Left ventricle myocardium superior (tissue), 1 donor: ENCODE measurements at regions not wholly inside any gene's neighbourhood (a gene's known extent, or its start where the extent isn't known, plus 50 kb on each side); places are given as distances from the start of the nearest gene placed in this dataset.
A peak's percentile ranks its signal among the peaks of the same experiment; 100 is the strongest.
"Not testable (repeated sequence)": the region's sequence is repeated elsewhere in the genome, so short reads cannot be mapped to it uniquely, and the experiment has no call there.

ENCODE experiments used
- ATAC-seq: fragments of 200-7000 bp; cut with Tn5 transposase; one replicate; pipeline ENCODE4 v1.9.1; 2020; ENCODE audit warnings: mild to moderate bottlenecking, moderate library complexity
- DNase-seq: peaks from one replicate; pipeline ENCODE4 v3.0.0-alpha.2; 2020
- intact Hi-C: fragments of 100-400 bp; cut with micrococcal nuclease; formaldehyde crosslinking; loops from one replicate; pipeline ENCODE4 v1.11.0; 2022
- donor health status: DM: no; HTN: yes; CAD: no; lungs with severe emphysema.

- DNase-seq (no peak), ATAC-seq (no peak)
- intact Hi-C loops, result no loop called here
Observed at GRCh38 chr1:90864681-90865080, 147.6 kb upstream of the BARHL2 start.

- ATAC-seq, result no peak
- no peak for DNase-seq
- intact Hi-C loops, result no loop called here
Observed at GRCh38 chr1:90862782-90863181, 145.7 kb upstream of the BARHL2 start.

DNA sequence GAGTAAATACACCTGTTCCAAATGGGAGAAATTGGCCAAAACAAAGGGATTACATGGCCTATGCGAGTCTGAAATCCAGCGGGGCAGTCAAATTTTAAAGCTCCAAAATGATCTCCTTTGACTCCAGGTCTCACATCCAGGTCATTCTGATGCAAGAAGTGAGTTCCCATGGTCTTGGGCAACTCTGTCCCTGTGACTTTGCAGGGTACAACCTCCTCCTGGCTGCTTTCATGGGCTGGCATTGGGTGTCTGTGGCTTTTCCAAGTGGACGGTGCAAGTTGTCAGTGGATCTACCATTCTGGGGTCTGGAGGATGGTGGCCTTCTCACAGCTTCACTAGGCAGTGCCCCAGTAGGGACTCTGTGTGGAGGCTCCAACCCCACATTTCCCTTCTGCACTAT is 144.3 kb upstream of the BARHL2 start:
- DNase-seq, ATAC-seq, intact Hi-C loops: not testable (repeated sequence)

- no peak for DNase-seq
- ATAC-seq, result no peak
- intact Hi-C loops, result no loop called here
Observed at GRCh38 chr1:90856463-90857007, 139.4 kb upstream of the BARHL2 start.

DNA sequence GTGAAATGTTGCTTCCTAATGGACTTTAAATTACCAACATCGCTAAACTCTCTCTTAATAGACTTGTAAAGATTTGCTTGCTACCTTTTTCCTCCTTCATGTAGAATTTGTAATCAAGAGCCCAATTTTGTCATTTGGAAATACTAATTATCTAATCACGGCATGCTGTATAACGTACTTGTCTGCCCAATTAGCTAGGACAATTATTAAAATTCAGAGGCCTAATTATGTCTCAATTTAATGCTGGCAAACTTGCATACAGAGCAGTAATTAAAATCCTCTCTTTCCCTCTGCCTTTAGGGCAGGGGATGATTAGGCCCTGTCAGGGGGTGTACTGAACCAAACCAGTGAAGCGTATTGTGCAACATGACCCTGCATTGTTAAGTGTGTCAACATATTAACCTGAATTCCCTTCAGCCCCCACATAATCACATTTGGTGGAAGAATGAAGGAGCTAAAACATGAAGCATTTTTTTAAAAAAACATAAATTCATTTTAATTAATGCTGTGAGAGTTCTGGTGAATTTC is 137.4 kb upstream of the BARHL2 start:
- no peak for DNase-seq
- intact Hi-C loops, result no loop called here
- no peak for ATAC-seq

- intact Hi-C loops, result no loop called here
- ATAC-seq (no peak), DNase-seq (no peak)
Observed at GRCh38 chr1:90851711-90852050, 134.6 kb upstream of the BARHL2 start.

GRCh38 chr1:90850898-90851710 is 134.0 kb upstream of the BARHL2 start:
- ATAC-seq (peak; percentile 99), DNase-seq (peak; percentile 92)
- intact Hi-C loops, result no loop called here

DNA sequence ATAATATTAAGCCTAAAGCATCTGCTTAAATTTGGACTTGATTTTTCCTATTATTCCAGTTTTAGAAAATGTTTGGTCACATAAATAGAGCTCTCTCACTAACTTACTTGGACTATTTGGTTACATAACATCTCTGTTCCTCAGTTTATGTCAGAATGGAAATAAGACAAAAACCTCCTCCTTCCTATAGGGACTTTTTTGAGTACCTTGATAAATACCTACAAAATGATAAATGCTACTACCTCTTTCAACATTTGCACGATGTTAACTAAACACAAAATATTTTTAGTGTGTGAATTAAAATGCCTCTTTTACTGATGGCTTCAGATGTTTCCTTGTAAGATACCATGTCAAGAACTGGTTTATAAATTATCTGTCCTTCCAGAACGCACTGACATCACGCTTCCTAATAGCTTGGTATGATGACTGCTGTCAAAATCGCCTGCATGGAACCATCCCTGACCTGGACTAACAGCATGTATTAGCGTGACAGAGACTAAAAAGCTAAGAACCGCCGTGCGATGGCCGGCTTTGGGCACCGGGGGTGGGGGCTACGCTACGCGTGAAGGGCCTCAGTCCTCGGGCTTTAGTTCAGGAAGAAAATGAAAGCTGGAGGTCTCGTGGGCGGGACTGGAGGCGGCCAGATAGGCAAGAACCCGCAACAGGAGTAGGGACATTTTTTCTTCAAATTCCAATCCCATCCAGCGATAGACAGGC is 133.2 kb upstream of the BARHL2 start:
- DNase-seq, result no peak
- intact Hi-C loops, result no loop called here
- peak; percentile 44 for ATAC-seq

- ATAC-seq (no peak), DNase-seq (no peak)
- intact Hi-C loops, result no loop called here
Observed at GRCh38 chr1:90841473-90841872, 124.4 kb upstream of the BARHL2 start.

- intact Hi-C loops, result no loop called here
- ATAC-seq (no peak), DNase-seq (no peak)
Observed at GRCh38 chr1:90840352-90840751, 123.2 kb upstream of the BARHL2 start.

DNA sequence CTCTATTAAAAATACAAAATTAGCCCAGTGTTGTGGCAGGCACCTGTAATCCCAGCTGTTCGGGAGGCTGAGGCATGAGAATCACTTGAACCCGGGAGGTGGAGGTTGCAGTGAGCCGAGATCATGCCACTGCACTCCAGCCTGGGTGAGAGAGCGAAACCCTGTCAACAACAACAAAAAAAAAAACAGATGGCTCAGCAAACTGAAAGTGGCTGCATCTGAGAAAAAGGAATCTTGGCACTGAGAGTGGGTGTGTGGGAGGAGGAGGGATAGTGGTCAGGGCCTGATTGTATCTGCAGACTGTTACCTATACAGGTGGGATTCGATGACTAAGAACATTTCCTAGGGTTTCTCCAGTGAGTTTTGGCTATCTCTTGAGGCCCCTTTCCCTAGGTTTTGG is 122.2 kb upstream of the BARHL2 start:
- ATAC-seq, result no peak
- no peak for DNase-seq
- intact Hi-C loops, result no loop called here

DNA sequence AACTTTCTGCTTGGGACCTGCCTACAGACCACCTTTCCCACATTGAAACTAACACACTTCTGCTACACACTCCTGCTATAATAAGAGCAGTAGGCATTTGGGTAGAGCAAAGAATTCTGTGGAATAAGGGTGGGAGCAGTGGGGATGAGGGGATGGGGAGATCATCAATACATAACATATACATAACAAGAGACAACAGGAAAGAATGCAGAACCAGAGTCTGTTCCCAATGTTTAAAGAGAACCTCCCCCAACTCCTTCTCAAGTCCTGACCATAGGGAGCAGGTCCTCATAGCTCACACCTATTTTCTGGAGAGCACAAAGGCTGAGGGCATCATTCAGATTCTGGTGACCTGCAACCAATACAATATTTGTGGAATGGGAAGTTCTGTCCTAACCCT is 121.6 kb upstream of the BARHL2 start:
- intact Hi-C loops, result no loop called here
- DNase-seq, result no peak
- no peak for ATAC-seq

- ATAC-seq (no peak), DNase-seq (no peak)
- intact Hi-C loops, result no loop called here
Observed at GRCh38 chr1:90837420-90837819, 120.3 kb upstream of the BARHL2 start.

- ATAC-seq (peak; percentile 15), DNase-seq (no peak)
- intact Hi-C loops, result no loop called here
Observed at GRCh38 chr1:90836345-90836679, 119.2 kb upstream of the BARHL2 start.

- intact Hi-C loops, result no loop called here
- DNase-seq (peak; percentile 56), ATAC-seq (peak; percentile 73)
Observed at GRCh38 chr1:90835661-90836344, 118.7 kb upstream of the BARHL2 start.

- intact Hi-C loops, result no loop called here
- ATAC-seq, result peak; percentile 44
- DNase-seq, result no peak
Observed at GRCh38 chr1:90834886-90835660, 118.0 kb upstream of the BARHL2 start.

- ATAC-seq (no peak), DNase-seq (no peak)
- intact Hi-C loops, result no loop called here
Observed at GRCh38 chr1:90834354-90834885, 117.3 kb upstream of the BARHL2 start.

- ATAC-seq, result no peak
- no peak for DNase-seq
- intact Hi-C loops, result no loop called here
Observed at GRCh38 chr1:90833466-90834110, 116.5 kb upstream of the BARHL2 start.
